CD4-positive, alpha-beta T cell (primary cell): ENCODE measurements at regions not wholly inside any gene's neighbourhood (a gene's known extent, or its start where the extent isn't known, plus 50 kb on each side); places are given as distances from the start of the nearest gene placed in this dataset.

ENCODE experiments used
- ATAC-seq: fragments of 200-7000 bp; cut with Tn5 transposase; one replicate; pipeline ENCODE4 v1.10.0; 2022; ENCODE audit warnings: mild to moderate bottlenecking; ENCODE audit not compliant: poor library complexity
- CTCF ChIA-PET: fragments of 350-600 bp; sonication (Branson Sonifier 250); formaldehyde crosslinking; loops from one replicate; lab custom pipeline; 2021; ENCODE audit warnings: antibody characterized with exemption, inconsistent platforms; lab: Charles Lee
- POLR2A ChIA-PET: fragments of 350-600 bp; sonication (Branson Sonifier 250); formaldehyde crosslinking; loops from one replicate; lab custom pipeline; 2021; ENCODE audit warnings: antibody characterized with exemption, inconsistent platforms; lab: Charles Lee
- DNase-seq, 14 experiments: peaks; one replicate each; pipeline ENCODE4 v3.0.0-alpha.2; 2013 to 2020; ENCODE audit warnings: mixed read lengths in 2 of 14
- H3K27ac ChIP-seq, 2 donors: one replicate each; pipeline versions ENCODE4 v1.5.1 to v1.7.0; 2013; ENCODE audit warnings: low read length in 2 of 2, low read depth in 1 of 2, mild to moderate bottlenecking in 1 of 2
- H3K27me3 ChIP-seq, 2 experiments: 1 replicate in 1 of 2; 2 replicates in 1 of 2; pipeline versions ENCODE4 v1.6.1 to v1.7.0; 2013; ENCODE audit warnings: low read length in 2 of 2, control low read depth in 1 of 2, mild to moderate bottlenecking in 1 of 2, moderate library complexity in 1 of 2; ENCODE audit not compliant: insufficient read depth in 2 of 2, control insufficient read depth in 1 of 2
- H3K36me3 ChIP-seq: one replicate; pipeline ENCODE4 v1.6.1; 2013; ENCODE audit warnings: low read length, control low read depth; ENCODE audit not compliant: insufficient read depth
- H3K4me1 ChIP-seq: one replicate; pipeline ENCODE4 v1.6.1; 2013; ENCODE audit warnings: low read length, control low read depth; ENCODE audit not compliant: insufficient read depth
- H3K4me3 ChIP-seq: one replicate; pipeline ENCODE4 v1.5.1; 2013; ENCODE audit warnings: mild to moderate bottlenecking, low read length, moderate library complexity
- H3K9me3 ChIP-seq, 2 experiments: 1 replicate in 1 of 2; 2 replicates in 1 of 2; pipeline versions ENCODE4 v1.6.1 to v1.7.0; 2013; ENCODE audit warnings: low read length in 2 of 2, mild to moderate bottlenecking in 2 of 2, control low read depth in 1 of 2, moderate library complexity in 1 of 2; ENCODE audit not compliant: control insufficient read depth in 1 of 2, insufficient read depth in 1 of 2
- H3K27ac Mint-ChIP-seq: one replicate; pipeline ENCODE4 v1.8.0; 2020; ENCODE audit warnings: mixed read lengths
- H3K27me3 Mint-ChIP-seq: one replicate; pipeline ENCODE4 v1.8.0; 2021; ENCODE audit warnings: mixed read lengths
- H3K36me3 Mint-ChIP-seq: one replicate; pipeline ENCODE4 v1.8.0; 2021; ENCODE audit warnings: low read depth, mixed read lengths
- H3K4me1 Mint-ChIP-seq: one replicate; pipeline ENCODE4 v1.8.0; 2021; ENCODE audit warnings: low read depth, mixed read lengths
- H3K4me3 Mint-ChIP-seq: one replicate; pipeline ENCODE4 v1.8.0; 2020; ENCODE audit warnings: mild to moderate bottlenecking, mixed read lengths
- H3K9me3 Mint-ChIP-seq: one replicate; pipeline ENCODE4 v1.8.0; 2020; ENCODE audit warnings: mixed read lengths
- intact Hi-C, 2 experiments: fragments of 100-400 bp; cut with DNase I in 1 of 2; cut with micrococcal nuclease in 1 of 2; formaldehyde crosslinking; loops; one replicate each; pipeline versions ENCODE4 v1.15.1 to v1.9.0; 2023 to 2025; cut with DNase I, micrococcal nuclease
- TF ChIP-seq, protein P1 (sequence below): fragments of 200-600 bp; IDR thresholded peaks from one replicate; pipeline ENCODE4 v1.8.0; 2022; ENCODE audit warnings: antibody characterized with exemption, mild to moderate bottlenecking

DNA sequence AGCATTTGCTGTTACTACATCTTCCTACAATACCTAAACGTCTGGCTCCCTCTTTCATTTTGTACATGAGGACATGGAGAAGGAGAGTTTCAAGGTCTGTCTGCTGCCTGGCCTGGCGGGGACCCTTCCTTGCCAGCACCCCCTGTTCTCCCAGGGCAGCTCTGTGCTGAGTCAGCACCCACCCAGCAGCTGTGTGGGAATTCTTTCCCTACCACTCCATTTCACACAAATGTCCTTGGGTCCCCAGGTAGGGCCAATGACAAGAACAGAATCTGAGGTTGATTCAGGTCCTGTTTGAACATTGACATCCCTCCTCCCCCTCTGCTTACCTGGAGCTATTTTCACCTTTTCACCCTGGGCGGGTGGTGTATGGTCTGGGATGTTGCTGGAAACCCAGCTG lies 129.9 kb upstream of the ITGA6 start:
- Histone ChIP-seq H3K27me3 (no peaks in the 10 kb centered on the region), H3K36me3 (no peaks in the 10 kb centered on the region), H3K4me1 (no peaks in the 10 kb centered on the region), H3K4me3 (no peak overlapping the region), H3K27ac (no peak overlapping the region), H3K9me3 (no peaks in the 10 kb centered on the region)
- CTCF ChIA-PET: no interaction called here
- ATAC-seq: no peak
- intact Hi-C loops: no loop called here
- no peaks in the 10 kb centered on the region for H3K4me1 Mint-ChIP-seq
- H3K36me3 Mint-ChIP-seq: no peaks in the 10 kb centered on the region
- no peak for DNase-seq
- TF ChIP-seq, protein P1, sequence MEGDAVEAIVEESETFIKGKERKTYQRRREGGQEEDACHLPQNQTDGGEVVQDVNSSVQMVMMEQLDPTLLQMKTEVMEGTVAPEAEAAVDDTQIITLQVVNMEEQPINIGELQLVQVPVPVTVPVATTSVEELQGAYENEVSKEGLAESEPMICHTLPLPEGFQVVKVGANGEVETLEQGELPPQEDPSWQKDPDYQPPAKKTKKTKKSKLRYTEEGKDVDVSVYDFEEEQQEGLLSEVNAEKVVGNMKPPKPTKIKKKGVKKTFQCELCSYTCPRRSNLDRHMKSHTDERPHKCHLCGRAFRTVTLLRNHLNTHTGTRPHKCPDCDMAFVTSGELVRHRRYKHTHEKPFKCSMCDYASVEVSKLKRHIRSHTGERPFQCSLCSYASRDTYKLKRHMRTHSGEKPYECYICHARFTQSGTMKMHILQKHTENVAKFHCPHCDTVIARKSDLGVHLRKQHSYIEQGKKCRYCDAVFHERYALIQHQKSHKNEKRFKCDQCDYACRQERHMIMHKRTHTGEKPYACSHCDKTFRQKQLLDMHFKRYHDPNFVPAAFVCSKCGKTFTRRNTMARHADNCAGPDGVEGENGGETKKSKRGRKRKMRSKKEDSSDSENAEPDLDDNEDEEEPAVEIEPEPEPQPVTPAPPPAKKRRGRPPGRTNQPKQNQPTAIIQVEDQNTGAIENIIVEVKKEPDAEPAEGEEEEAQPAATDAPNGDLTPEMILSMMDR: no peak
- no peak overlapping the region for H3K4me3 Mint-ChIP-seq
- no peaks in the 10 kb centered on the region for H3K9me3 Mint-ChIP-seq
- no peak overlapping the region for H3K27ac Mint-ChIP-seq
- H3K27me3 Mint-ChIP-seq: peaks cover 14% of the 10 kb centered on the region
- POLR2A ChIA-PET: no interaction called here

DNA sequence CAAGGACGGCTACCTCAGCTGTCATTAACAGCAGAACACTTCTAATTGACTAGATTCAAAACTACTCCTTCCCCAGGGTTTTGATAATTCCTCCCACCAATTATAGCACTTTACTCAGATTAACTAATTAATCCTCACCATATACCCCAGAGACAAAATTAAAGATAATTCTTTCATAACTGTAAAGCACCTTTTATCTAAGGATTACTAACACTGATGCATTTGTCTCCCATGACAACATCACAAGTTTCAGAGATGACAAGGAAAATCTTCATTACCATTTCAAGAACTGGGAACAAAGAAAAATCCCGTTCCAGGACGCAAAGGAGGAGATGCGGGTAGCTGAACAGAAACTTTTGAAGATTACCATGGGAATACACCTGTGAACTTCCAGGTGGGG lies 129.4 kb upstream of the ITGA6 start:
- Histone ChIP-seq H3K4me1 (no peaks in the 10 kb centered on the region), H3K9me3 (no peaks in the 10 kb centered on the region), H3K27me3 (no peaks in the 10 kb centered on the region), H3K36me3 (no peaks in the 10 kb centered on the region), H3K27ac (no peak overlapping the region), H3K4me3 (no peak overlapping the region)
- POLR2A ChIA-PET: no interaction called here
- Mint-ChIP-seq H3K4me3 (no peak overlapping the region), H3K9me3 (no peaks in the 10 kb centered on the region), H3K36me3 (no peaks in the 10 kb centered on the region), H3K4me1 (no peaks in the 10 kb centered on the region), H3K27ac (no peak overlapping the region), H3K27me3 (peaks cover 16% of the 10 kb centered on the region)
- intact Hi-C loops: no loop called here
- TF ChIP-seq, protein P1: no peak
- CTCF ChIA-PET: interaction anchor here (0.6 kb wide), 1 partner anchor 36 kb away, joined by 3 read pairs; no protein-coding TSS in a partner anchor
- DNase-seq (no peak), ATAC-seq (no peak)

DNA sequence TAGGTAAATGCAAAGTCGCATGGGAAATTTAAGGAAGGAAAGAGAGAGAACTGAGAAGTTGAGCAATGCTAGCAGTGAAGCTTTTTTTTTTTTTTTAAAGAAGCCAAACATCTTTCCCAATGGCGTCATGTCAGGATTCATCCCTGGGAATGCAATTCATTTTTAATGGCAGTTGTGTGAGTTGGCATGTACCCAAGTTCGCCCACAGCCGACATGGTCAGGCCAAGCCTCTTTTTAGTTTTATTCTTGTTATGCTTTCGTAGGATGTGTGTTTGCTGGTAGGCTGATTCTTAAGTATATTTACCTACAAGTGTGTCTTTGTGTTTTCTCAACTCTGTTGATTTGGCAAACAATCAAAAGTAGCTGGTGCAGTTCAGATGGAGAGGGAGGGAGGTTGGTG lies 127.6 kb upstream of the ITGA6 start:
- ChIA-PET CTCF (no interaction called here), POLR2A (no interaction called here)
- H3K36me3 Mint-ChIP-seq: no peaks in the 10 kb centered on the region
- intact Hi-C loops: no loop called here
- Histone ChIP-seq H3K9me3 (no peaks in the 10 kb centered on the region), H3K36me3 (no peaks in the 10 kb centered on the region), H3K4me3 (no peak overlapping the region), H3K4me1 (no peaks in the 10 kb centered on the region), H3K27ac (no peak overlapping the region), H3K27me3 (no peaks in the 10 kb centered on the region)
- H3K4me1 Mint-ChIP-seq: no peaks in the 10 kb centered on the region
- H3K27me3 Mint-ChIP-seq: peaks cover 16% of the 10 kb centered on the region
- no peaks in the 10 kb centered on the region for H3K9me3 Mint-ChIP-seq
- ATAC-seq (no peak), DNase-seq (no peak)
- H3K4me3 Mint-ChIP-seq: no peak overlapping the region
- TF ChIP-seq, protein P1: no peak
- no peak overlapping the region for H3K27ac Mint-ChIP-seq
